A172 (cell line): ENCODE measurements at regions not wholly inside any gene's neighbourhood (a gene's known extent, or its start where the extent isn't known, plus 50 kb on each side); places are given as distances from the start of the nearest gene placed in this dataset.
"Not testable (repeated sequence)": the region's sequence is repeated elsewhere in the genome, so short reads cannot be mapped to it uniquely, and the experiment has no call there.

Experiments used
- DNase-seq: peaks from one replicate; pipeline ENCODE4 v3.0.0-alpha.2; 2015; ENCODE audit warnings: low spot score

DNA sequence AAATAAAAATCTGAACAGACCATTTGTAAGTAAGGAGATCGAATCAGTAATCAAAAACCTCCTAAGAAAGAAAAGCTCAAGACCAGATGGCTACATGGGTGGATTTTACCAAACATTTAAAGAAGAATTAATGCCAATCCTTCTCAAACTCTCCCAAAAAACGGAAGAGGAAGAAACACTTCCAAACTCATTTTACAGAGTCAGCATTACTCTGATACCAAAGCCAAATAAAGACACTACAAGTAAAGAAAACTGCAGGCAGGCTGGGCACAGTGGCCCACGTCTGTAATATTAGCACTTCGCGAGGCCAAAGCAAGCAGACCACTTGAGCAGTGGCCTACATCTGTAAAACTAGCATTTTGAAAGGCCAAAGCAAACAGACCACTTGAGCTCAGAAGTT lies 159.8 kb downstream of the DPY19L2 start:
- no peak for DNase-seq

DNA sequence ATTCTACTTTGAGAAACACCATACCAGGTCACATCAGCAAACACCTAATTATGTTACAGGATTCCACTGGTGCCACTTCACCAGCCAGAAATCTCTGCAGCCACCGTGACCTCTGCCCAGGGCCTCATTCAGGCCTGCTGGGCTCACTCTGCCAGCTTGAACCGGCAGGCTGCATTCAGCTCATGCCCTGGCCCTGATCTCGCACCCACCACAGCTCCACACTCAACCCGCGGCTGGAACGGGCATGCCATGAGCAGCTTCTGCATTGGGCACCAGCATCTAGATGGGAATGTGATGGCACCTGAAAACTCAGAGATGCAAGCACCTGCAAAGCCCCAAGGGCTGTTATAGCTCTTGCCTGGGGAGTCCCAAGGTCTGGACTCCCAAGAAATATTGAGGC lies 168.7 kb downstream of the DPY19L2 start:
- DNase-seq, result no peak

- no peak for DNase-seq
Observed at GRCh38 chr12:63498239-63498638, 170.1 kb downstream of the DPY19L2 start.

DNA sequence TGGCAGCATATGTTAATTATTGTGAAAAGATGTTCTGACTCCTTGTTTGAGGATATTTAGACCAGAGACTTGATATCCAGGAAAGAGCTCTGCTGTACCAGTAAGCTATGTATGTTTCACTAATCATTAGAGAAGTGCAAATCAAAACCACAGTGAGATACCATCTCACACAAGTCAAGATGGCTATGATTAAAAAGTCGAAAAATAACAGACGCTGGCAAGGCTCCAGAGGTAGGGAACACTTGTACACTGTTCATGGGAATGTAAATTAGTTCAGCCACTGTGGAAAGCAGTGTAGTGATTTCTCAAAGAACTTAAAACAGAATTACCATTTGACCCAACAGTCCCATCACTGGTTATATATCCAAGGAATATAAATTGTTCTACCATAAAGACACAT lies 171.6 kb downstream of the DPY19L2 start:
- no peak for DNase-seq

DNA sequence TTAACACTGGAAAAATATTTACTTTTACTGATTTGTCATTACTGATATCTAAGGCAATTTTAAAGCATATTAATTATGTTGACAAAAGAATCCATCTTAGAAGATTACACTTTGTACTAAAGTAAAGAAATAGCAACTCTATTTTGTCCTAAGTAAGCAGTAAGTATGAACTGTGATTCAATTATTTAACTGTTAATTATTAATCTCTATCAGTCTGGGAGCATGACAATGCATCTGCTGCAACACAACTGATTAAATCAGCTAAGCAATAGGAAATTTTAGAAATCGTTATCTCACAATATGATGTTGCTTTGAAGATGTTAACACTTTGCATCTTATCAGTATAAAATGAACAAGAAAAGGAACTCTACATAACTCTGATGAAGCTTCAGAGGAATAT lies 172.3 kb downstream of the DPY19L2 start:
- DNase-seq, result no peak

GRCh38 chr12:63493357-63493756 lies 174.9 kb downstream of the DPY19L2 start:
- not testable (repeated sequence) for DNase-seq

GRCh38 chr12:63480186-63480585 lies 188.1 kb downstream of the DPY19L2 start:
- no peak for DNase-seq

- DNase-seq, result no peak
Observed at GRCh38 chr12:63470161-63470560, 198.1 kb downstream of the DPY19L2 start.

DNA sequence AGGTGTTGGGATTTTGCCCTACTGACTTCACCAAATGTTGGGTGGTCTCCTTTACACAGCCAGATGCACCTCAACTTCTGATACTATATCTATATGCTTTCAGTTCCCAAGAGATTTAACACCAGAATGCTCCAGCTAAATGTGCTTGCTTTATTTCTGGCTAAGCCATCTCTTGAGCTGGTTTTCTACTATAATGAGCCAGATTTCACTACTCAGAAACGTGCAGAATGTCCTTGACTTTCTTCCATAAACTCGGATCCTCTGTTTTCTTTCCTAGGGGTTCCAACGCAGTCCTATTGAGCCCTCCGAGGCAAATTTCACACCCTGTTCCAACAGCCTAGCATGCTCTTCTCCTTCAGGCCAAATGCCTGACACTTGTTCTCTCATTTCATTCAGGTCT lies 200.3 kb downstream of the DPY19L2 start:
- DNase-seq, result no peak

GRCh38 chr12:63457857-63458256 lies 210.4 kb downstream of the DPY19L2 start:
- DNase-seq, result no peak

DNA sequence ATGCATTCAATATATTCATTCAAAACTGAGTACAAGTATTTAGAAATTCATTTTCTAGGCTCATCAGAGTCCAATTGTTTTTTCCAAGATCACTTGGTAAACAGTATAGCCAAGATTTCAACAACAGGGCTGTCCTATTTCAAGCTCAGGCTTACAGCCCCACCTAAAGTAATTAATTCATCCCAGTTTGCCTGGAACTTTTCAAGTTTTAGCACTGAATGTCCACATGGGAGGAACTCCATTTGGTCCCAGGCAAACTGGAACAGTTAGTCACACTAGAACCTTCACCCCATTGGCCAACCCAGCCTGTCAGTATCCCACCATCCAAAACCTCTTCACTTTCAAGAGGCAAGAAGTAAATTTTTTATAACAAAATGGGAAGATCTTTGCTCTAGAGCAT lies 210.9 kb downstream of the DPY19L2 start:
- DNase-seq, result no peak

DNA sequence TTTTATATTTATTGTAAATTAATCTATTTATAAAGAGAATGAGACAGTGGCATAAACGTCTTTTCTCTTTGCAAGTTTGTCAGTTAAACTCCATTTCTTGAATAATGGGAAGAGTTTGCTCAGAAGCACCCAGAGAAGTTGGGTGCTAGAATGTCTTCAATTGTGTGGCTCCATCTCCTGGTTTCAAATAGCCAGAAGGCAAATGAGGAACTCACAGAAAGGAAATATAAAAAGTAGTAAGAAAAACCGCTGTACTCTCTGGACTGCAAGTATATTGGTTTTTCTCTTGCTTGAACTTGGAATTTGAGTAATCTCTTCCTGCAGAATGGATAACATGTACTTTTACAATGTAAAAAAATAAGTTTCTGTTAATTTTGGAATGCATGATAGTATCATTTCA lies 217.5 kb downstream of the DPY19L2 start:
- DNase-seq, result no peak

DNA sequence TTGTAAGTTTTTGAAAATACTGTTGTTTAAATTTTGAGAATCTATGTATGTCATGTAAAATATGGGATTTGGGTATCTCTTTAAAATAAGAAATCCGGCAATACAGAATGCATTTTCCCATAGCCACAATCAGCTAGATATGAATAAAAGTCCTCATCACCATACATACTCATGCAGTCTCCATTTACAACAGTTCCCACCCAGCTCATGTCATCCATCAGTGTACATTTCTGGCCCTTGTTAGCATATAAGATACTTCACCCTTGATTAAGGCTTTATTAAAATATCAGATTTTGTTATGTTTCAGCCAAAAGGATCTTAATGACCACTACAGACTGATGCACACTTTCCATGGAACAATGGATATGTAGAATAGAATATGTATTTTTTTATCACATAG lies 218.0 kb downstream of the DPY19L2 start:
- no peak for DNase-seq

- no peak for DNase-seq
Observed at GRCh38 chr12:63445224-63445880, 222.9 kb downstream of the DPY19L2 start.

- no peak for DNase-seq
Observed at GRCh38 chr12:63440048-63440447, 228.2 kb downstream of the DPY19L2 start.

DNA sequence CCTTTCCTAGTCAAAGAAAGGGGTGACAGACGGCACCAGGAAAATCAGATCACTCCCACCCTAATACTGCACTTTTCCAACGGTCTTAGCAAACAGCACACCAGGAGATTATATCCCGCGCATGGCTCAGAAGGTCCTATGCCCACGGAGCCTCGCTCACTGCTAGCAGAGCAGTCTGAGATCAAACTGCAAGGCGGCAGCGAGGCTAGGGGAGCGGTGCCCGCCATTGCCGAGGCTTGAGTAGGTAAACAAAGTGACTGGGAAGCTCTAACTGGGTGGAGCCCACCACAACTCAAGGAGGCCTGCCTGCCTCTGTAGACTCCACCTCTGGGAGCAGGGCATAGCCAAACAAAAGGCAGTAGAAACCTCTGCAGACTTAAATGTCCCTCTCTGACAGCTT lies 233.9 kb downstream of the DPY19L2 start:
- DNase-seq, result not testable (repeated sequence)

DNA sequence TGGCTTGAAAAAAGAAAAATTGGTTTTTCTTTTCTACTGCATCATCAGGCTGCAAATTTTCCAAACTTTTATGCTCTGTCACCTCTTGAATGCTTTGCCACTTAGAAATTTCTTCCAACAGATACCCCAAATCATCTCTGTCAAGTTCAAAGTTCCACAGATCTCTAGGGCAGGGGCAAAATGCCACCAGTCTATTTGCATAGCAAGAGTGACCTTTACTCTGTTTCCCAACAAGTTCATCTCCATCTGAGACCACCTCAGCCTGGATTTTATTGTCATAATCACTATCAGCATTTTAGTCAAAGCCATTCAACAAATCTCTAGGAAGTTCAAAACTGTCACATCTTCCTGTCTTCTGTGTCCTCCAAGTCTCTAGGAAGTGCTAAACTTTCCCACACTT lies 240.3 kb downstream of the DPY19L2 start:
- DNase-seq, result not testable (repeated sequence)

GRCh38 chr12:63427029-63427428 lies 241.3 kb downstream of the DPY19L2 start:
- not testable (repeated sequence) for DNase-seq

DNA sequence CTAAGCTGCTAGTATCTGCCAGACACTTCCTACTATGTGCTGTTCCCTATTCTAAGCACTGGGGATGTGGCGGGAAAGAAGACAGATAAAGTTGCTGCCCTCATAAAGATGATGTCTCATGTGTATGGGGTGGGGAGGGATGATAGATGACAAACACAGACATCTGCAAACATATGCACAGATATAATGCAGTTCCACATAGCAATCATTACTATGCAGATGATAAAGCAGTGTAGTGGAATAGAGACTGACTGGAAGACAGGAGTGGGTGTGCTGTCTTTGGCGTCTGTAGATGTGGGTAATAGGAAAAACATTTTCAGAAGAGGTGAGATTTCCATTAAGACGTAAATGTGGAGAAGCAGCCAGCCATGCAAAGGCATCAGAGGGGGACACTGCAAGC lies 243.6 kb downstream of the DPY19L2 start:
- DNase-seq, result no peak

- DNase-seq, result no peak
Observed at GRCh38 chr12:63423839-63424238, 244.5 kb downstream of the DPY19L2 start.

DNA sequence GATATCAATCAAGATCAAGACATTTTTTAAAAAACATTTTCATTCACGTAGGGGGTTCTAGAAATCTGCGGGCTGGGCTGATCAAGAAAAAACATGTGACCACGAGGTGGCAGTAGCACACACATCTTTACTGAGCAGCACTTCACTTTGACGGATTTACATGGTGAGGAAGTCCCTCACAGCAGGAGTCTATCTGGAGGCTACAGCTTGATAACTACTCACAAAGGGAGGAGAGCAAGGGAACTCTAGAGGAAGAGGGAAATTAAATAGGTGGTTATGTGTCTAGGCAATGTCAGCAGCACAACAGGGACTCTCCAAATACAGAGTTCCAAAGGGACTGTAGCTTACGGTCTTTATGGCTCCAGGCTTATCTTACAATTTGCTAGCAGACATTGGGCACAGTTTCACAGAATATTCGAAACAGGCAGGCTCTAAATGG lies 248.1 kb downstream of the DPY19L2 start:
- DNase-seq, result peak; percentile 81

- peak; percentile 76 for DNase-seq
Observed at GRCh38 chr12:63419154-63419553, 249.1 kb downstream of the DPY19L2 start.

- no peak for DNase-seq
Observed at GRCh38 chr12:63416788-63417187, 251.5 kb downstream of the DPY19L2 start.

DNA sequence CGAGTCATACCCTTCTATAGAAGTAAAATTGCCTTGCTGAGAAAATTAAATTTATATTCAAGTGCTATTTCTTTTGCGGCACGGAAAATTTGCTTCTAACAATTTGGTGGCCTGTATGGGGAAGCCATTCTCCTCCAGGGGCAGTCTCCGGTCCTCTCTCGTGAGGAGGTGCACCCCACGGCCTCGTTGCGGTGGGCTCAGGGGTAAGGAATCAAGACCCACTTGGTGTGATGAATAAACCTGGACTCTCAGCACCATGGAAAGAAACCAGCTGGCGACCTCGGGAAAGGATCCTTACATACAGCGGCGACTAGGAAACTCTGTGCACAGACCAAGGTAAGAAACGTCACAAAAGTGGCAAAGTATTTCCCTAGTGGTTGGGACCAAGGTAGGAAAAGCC lies 252.9 kb downstream of the DPY19L2 start:
- no peak for DNase-seq
